ENCODE measurements at regions not wholly inside any gene's neighbourhood (a gene's known extent, or its start where the extent isn't known, plus 50 kb on each side); places are given as distances from the start of the nearest gene placed in this dataset.

GRCh38 chrX:140065961-140066662 lies 100.8 kb upstream of the CXorf66 start:
- TF ChIP-seq CTCF (IDR thresholded peaks at IDR 0.05) (no peak), POLR2A (IDR thresholded peaks at IDR 0.05) (no peak)

All from esophagus squamous epithelium (tissue), 4 donors.